Activated naive CD8-positive, alpha-beta T cell treated with anti-CD3 and anti-CD28 coated beads, Interleukin-2, amount 50 U/mL, for 24 hours (primary cell): ENCODE measurements at regions not wholly inside any gene's neighbourhood (a gene's known extent, or its start where the extent isn't known, plus 50 kb on each side); places are given as distances from the start of the nearest gene placed in this dataset.

Source experiments
- ATAC-seq: fragments of 150-1000 bp; cut with Tn5 transposase; one replicate; pipeline ENCODE4 v1.10.0; 2021
- DNase-seq: peaks from one replicate; pipeline ENCODE4 v3.0.0; 2021
- H3K27ac Mint-ChIP-seq: one replicate; pipeline ENCODE4 v1.8.0; 2021; ENCODE audit warnings: mild to moderate bottlenecking, mixed read lengths
- H3K27me3 Mint-ChIP-seq: one replicate; pipeline ENCODE4 v1.8.0; 2021; ENCODE audit warnings: mixed read lengths
- H3K36me3 Mint-ChIP-seq: one replicate; pipeline ENCODE4 v1.8.0; 2021; ENCODE audit warnings: low read depth, mixed read lengths
- H3K4me1 Mint-ChIP-seq: one replicate; pipeline ENCODE4 v1.8.0; 2021; ENCODE audit warnings: mixed read lengths
- H3K4me3 Mint-ChIP-seq: one replicate; pipeline ENCODE4 v1.8.0; 2021; ENCODE audit warnings: mild to moderate bottlenecking, moderate library complexity, mixed read lengths
- H3K9me3 Mint-ChIP-seq: one replicate; pipeline ENCODE4 v1.8.0; 2021; ENCODE audit warnings: mixed read lengths

GRCh38 chr10:94276140-94276539 is 86.6 kb downstream of the NOC3L start:
- Mint-ChIP-seq H3K9me3 (peaks cover 15% of the 10 kb centered on the region), H3K27me3 (peaks cover 12% of the 10 kb centered on the region), H3K36me3 (no peaks in the 10 kb centered on the region), H3K4me1 (peaks cover 2% of the 10 kb centered on the region), H3K27ac (no peak overlapping the region), H3K4me3 (no peak overlapping the region)
- DNase-seq = no peak
- no peak for ATAC-seq

GRCh38 chr10:94277450-94277849 is 85.3 kb downstream of the NOC3L start:
- H3K4me1 Mint-ChIP-seq = peaks cover 2% of the 10 kb centered on the region
- ATAC-seq (no peak), DNase-seq (no peak)
- H3K27me3 Mint-ChIP-seq = peaks cover 15% of the 10 kb centered on the region
- H3K9me3 Mint-ChIP-seq = peaks cover 7% of the 10 kb centered on the region
- no peak overlapping the region for H3K4me3 Mint-ChIP-seq
- H3K27ac Mint-ChIP-seq = no peak overlapping the region
- H3K36me3 Mint-ChIP-seq = no peaks in the 10 kb centered on the region

GRCh38 chr10:94279835-94280709 is 82.7 kb downstream of the NOC3L start:
- Mint-ChIP-seq H3K9me3 (no peaks in the 10 kb centered on the region), H3K27me3 (peaks cover 21% of the 10 kb centered on the region), H3K4me3 (no peak overlapping the region), H3K27ac (no peak overlapping the region), H3K4me1 (peaks cover 2% of the 10 kb centered on the region), H3K36me3 (no peaks in the 10 kb centered on the region)
- ATAC-seq = peak; percentile 79
- peak; percentile 69 for DNase-seq

- Mint-ChIP-seq H3K36me3 (no peaks in the 10 kb centered on the region), H3K4me1 (peaks cover 2% of the 10 kb centered on the region), H3K4me3 (no peak overlapping the region), H3K9me3 (no peaks in the 10 kb centered on the region), H3K27me3 (peaks cover 30% of the 10 kb centered on the region), H3K27ac (no peak overlapping the region)
- DNase-seq (no peak), ATAC-seq (no peak)
Measured at GRCh38 chr10:94281654-94282053, 81.1 kb downstream of the NOC3L start.

- H3K4me1 Mint-ChIP-seq = peaks cover 2% of the 10 kb centered on the region
- peaks cover 36% of the 10 kb centered on the region for H3K27me3 Mint-ChIP-seq
- no peak overlapping the region for H3K27ac Mint-ChIP-seq
- DNase-seq (no peak), ATAC-seq (no peak)
- H3K4me3 Mint-ChIP-seq = no peak overlapping the region
- no peaks in the 10 kb centered on the region for H3K9me3 Mint-ChIP-seq
- no peaks in the 10 kb centered on the region for H3K36me3 Mint-ChIP-seq
Measured at GRCh38 chr10:94282369-94282768, 80.4 kb downstream of the NOC3L start.
